ENCODE measurements at regions not wholly inside any gene's neighbourhood (a gene's known extent, or its start where the extent isn't known, plus 50 kb on each side); places are given as distances from the start of the nearest gene placed in this dataset.
"Not testable (repeated sequence)": the region's sequence is repeated elsewhere in the genome, so short reads cannot be mapped to it uniquely, and the experiment has no call there.

DNA sequence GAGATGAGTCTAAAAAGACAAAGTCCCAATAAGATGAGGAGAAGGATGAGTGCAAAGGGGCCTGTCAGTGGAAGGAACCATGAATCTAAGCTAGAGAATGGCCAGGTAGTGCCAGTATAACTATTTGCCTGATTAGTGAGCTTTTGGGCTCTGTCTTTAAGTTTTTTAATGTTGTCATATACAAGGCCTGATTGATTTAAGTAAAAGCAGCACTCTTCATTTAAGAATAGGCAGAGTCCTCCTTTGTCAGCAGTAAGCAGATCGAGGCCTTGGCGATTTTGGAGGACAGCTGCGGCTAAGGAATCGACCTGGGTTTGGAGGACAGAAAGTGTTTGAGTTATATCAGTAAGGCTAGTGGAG, 753.4 kb upstream of the ADGRB3 start:
- Histone ChIP-seq H3K27me3 (ENCODE audit: control insufficient read depth in 1 of 2, insufficient read depth in 2 of 2, low read length in 2 of 2) (no peaks in the 10 kb centered on the region), H3K4me1 (ENCODE audit: control insufficient read depth, insufficient read depth, low read length) (no peaks in the 10 kb centered on the region), H3K27ac (ENCODE audit: low read length) (no peak overlapping the region), H3K4me3 (ENCODE audit: low read length in 2 of 2) (no peak overlapping the region), H3K9me3 (ENCODE audit: control insufficient read depth in 2 of 2, low read length in 2 of 2) (no peaks in the 10 kb centered on the region), H3K36me3 (ENCODE audit: control insufficient read depth in 2 of 2, insufficient read depth in 2 of 2, low read length in 2 of 2) (no peaks in the 10 kb centered on the region), H3K9ac (ENCODE audit: low read length in 2 of 2) (no peak overlapping the region)

GRCh38 chr6:67880939-67881705, 754.0 kb upstream of the ADGRB3 start:
- Histone ChIP-seq H3K4me3 (ENCODE audit: low read length in 2 of 2) (no peak overlapping the region), H3K9me3 (ENCODE audit: control insufficient read depth in 2 of 2, low read length in 2 of 2) (no peaks in the 10 kb centered on the region), H3K9ac (ENCODE audit: low read length in 2 of 2) (no peak overlapping the region), H3K4me1 (ENCODE audit: control insufficient read depth, insufficient read depth, low read length) (no peaks in the 10 kb centered on the region), H3K27me3 (ENCODE audit: control insufficient read depth in 1 of 2, insufficient read depth in 2 of 2, low read length in 2 of 2) (no peaks in the 10 kb centered on the region), H3K36me3 (ENCODE audit: control insufficient read depth in 2 of 2, insufficient read depth in 2 of 2, low read length in 2 of 2) (no peaks in the 10 kb centered on the region), H3K27ac (ENCODE audit: low read length) (no peak overlapping the region)

DNA sequence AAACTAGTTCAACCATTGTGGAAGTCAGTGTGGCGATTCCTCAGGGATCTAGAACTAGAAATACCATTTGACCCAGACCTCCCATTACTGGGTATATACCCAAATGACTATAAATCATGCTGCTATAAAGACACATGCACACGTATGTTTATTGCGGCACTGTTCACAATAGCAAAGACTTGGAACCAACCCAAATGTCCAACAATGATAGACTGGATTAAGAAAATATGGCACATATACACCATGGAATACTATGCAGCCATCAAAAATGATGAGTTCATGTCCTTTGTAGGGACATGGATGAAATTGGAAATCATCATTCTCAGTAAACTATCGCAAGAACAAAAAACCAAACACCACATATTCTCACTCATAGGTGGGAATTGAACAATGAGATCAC, 754.7 kb upstream of the ADGRB3 start:
- H3K4me3 ChIP-seq (ENCODE audit: low read length in 2 of 2); H3K9ac ChIP-seq (ENCODE audit: low read length in 2 of 2); H3K9me3 ChIP-seq (ENCODE audit: control insufficient read depth in 2 of 2, low read length in 2 of 2); H3K4me1 ChIP-seq (ENCODE audit: control insufficient read depth, insufficient read depth, low read length); H3K27ac ChIP-seq (ENCODE audit: low read length); H3K27me3 ChIP-seq (ENCODE audit: control insufficient read depth in 1 of 2, insufficient read depth in 2 of 2, low read length in 2 of 2); H3K36me3 ChIP-seq (ENCODE audit: control insufficient read depth in 2 of 2, insufficient read depth in 2 of 2, low read length in 2 of 2): not testable (repeated sequence)

DNA sequence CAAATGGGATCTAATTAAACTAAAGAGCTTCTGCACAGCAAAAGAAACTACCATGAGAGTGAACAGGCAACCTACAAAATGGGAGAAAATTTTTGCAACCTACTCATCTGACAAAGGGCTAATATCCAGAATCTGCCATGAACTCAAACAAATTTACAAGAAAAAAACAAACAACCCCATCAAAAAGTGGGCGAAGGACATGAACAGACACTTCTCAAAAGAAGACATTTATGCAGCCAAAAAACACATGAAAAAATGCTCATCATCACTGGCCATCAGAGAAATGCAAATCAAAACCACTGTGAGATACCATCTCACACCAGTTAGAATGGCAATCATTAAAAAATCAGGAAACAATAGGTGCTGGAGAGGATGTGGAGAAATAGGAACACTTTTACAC, 755.2 kb upstream of the ADGRB3 start:
- not testable (repeated sequence) for H3K9me3 ChIP-seq (ENCODE audit: control insufficient read depth in 2 of 2, low read length in 2 of 2); H3K4me3 ChIP-seq (ENCODE audit: low read length in 2 of 2); H3K9ac ChIP-seq (ENCODE audit: low read length in 2 of 2); H3K36me3 ChIP-seq (ENCODE audit: control insufficient read depth in 2 of 2, insufficient read depth in 2 of 2, low read length in 2 of 2); H3K27ac ChIP-seq (ENCODE audit: low read length); H3K4me1 ChIP-seq (ENCODE audit: control insufficient read depth, insufficient read depth, low read length); H3K27me3 ChIP-seq (ENCODE audit: control insufficient read depth in 1 of 2, insufficient read depth in 2 of 2, low read length in 2 of 2)

- not testable (repeated sequence) for H3K9me3 ChIP-seq (ENCODE audit: control insufficient read depth in 2 of 2, low read length in 2 of 2); H3K4me1 ChIP-seq (ENCODE audit: control insufficient read depth, insufficient read depth, low read length); H3K27ac ChIP-seq (ENCODE audit: low read length); H3K4me3 ChIP-seq (ENCODE audit: low read length in 2 of 2); H3K9ac ChIP-seq (ENCODE audit: low read length in 2 of 2); H3K27me3 ChIP-seq (ENCODE audit: control insufficient read depth in 1 of 2, insufficient read depth in 2 of 2, low read length in 2 of 2); H3K36me3 ChIP-seq (ENCODE audit: control insufficient read depth in 2 of 2, insufficient read depth in 2 of 2, low read length in 2 of 2)
Measured at GRCh38 chr6:67879105-67879904, 755.8 kb upstream of the ADGRB3 start.

GRCh38 chr6:67878216-67878615, 756.9 kb upstream of the ADGRB3 start:
- H3K9me3 ChIP-seq (ENCODE audit: control insufficient read depth in 2 of 2, low read length in 2 of 2); H3K27ac ChIP-seq (ENCODE audit: low read length); H3K27me3 ChIP-seq (ENCODE audit: control insufficient read depth in 1 of 2, insufficient read depth in 2 of 2, low read length in 2 of 2); H3K4me3 ChIP-seq (ENCODE audit: low read length in 2 of 2); H3K4me1 ChIP-seq (ENCODE audit: control insufficient read depth, insufficient read depth, low read length); H3K9ac ChIP-seq (ENCODE audit: low read length in 2 of 2); H3K36me3 ChIP-seq (ENCODE audit: control insufficient read depth in 2 of 2, insufficient read depth in 2 of 2, low read length in 2 of 2): not testable (repeated sequence)

DNA sequence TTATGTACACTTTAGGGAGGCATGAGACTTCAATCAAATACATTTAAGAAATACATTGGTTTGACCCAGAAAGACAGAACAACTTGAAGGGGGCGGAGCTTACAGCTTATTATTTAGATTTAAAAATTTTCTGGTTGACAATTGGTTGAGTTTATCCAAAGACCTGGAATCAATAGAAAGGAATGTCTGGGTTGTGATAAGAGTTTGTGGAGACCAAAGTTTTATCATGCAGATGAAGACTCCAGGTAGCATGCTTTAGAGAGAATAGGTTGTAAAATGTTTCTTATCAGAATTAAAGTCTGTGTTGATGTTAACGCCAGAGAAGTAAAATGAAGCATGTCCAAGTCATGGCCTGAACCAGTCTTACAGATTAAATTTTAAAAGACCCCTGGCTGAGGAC, 757.8 kb upstream of the ADGRB3 start:
- H3K4me3 ChIP-seq (ENCODE audit: low read length in 2 of 2): no peak overlapping the region
- no peaks in the 10 kb centered on the region for H3K27me3 ChIP-seq (ENCODE audit: control insufficient read depth in 1 of 2, insufficient read depth in 2 of 2, low read length in 2 of 2)
- H3K27ac ChIP-seq (ENCODE audit: low read length): no peak overlapping the region
- H3K36me3 ChIP-seq (ENCODE audit: control insufficient read depth in 2 of 2, insufficient read depth in 2 of 2, low read length in 2 of 2): no peaks in the 10 kb centered on the region
- no peaks in the 10 kb centered on the region for H3K9me3 ChIP-seq (ENCODE audit: control insufficient read depth in 2 of 2, low read length in 2 of 2)
- H3K4me1 ChIP-seq (ENCODE audit: control insufficient read depth, insufficient read depth, low read length): no peaks in the 10 kb centered on the region
- no peak overlapping the region for H3K9ac ChIP-seq (ENCODE audit: low read length in 2 of 2)

GRCh38 chr6:67875877-67876383, 759.2 kb upstream of the ADGRB3 start:
- Histone ChIP-seq H3K27ac (ENCODE audit: low read length) (no peak overlapping the region), H3K4me3 (ENCODE audit: low read length in 2 of 2) (no peak overlapping the region), H3K36me3 (ENCODE audit: control insufficient read depth in 2 of 2, insufficient read depth in 2 of 2, low read length in 2 of 2) (no peaks in the 10 kb centered on the region), H3K9me3 (ENCODE audit: control insufficient read depth in 2 of 2, low read length in 2 of 2) (no peaks in the 10 kb centered on the region), H3K9ac (ENCODE audit: low read length in 2 of 2) (no peak overlapping the region), H3K27me3 (ENCODE audit: control insufficient read depth in 1 of 2, insufficient read depth in 2 of 2, low read length in 2 of 2) (no peaks in the 10 kb centered on the region), H3K4me1 (ENCODE audit: control insufficient read depth, insufficient read depth, low read length) (no peaks in the 10 kb centered on the region)

DNA sequence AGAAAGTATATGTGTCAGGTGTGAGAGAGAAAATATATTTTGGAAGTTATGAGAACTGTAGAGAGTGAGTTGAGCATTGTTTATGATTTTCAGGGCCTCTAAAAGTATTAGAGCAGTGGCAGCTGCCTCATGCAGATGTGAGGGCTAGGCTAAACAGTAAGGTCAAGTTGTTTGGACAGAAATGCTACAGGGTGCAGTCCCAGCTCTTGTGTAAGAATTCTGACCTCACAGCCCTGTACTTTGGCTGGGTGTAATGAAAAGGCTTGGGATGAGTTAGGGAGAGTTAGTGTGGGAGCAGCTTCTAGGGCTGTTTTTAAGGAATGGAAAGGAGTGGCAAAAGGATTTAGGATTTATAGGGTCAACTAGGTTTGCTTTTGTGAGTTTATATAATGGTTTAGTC, 764.8 kb upstream of the ADGRB3 start:
- H3K27ac ChIP-seq (ENCODE audit: low read length): no peak overlapping the region

DNA sequence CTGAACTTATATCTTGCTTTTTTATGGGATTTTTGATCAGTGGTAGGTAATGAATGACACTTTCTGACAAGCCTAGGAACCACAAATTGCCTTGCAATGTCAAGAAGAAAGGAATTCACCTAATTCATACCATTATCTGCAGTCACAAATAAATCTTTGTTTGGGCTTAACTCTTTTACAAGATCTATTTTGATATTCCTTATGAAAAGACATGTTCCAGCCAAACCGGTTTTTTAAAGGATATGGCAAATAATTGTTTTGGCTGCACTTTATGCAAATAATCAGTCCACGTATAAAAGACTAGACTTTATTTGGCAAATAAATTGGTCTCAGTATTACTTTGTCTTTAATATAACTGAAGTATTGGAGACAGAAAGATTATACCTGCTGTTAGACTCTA, 771.7 kb upstream of the ADGRB3 start:
- Histone ChIP-seq H3K9ac (ENCODE audit: low read length in 2 of 2) (no peak overlapping the region), H3K4me3 (ENCODE audit: low read length in 2 of 2) (no peak overlapping the region), H3K27ac (ENCODE audit: low read length) (no peak overlapping the region), H3K9me3 (ENCODE audit: control insufficient read depth in 2 of 2, low read length in 2 of 2) (no peaks in the 10 kb centered on the region), H3K36me3 (ENCODE audit: control insufficient read depth in 2 of 2, insufficient read depth in 2 of 2, low read length in 2 of 2) (no peaks in the 10 kb centered on the region), H3K4me1 (ENCODE audit: control insufficient read depth, insufficient read depth, low read length) (no peaks in the 10 kb centered on the region), H3K27me3 (ENCODE audit: control insufficient read depth in 1 of 2, insufficient read depth in 2 of 2, low read length in 2 of 2) (no peaks in the 10 kb centered on the region)

More for the DNA sequence above, 764.8 kb upstream of the ADGRB3 start:
- H3K4me1 ChIP-seq (ENCODE audit: control insufficient read depth, insufficient read depth, low read length): no peaks in the 10 kb centered on the region
- H3K27me3 ChIP-seq (ENCODE audit: control insufficient read depth in 1 of 2, insufficient read depth in 2 of 2, low read length in 2 of 2): no peaks in the 10 kb centered on the region
- no peaks in the 10 kb centered on the region for H3K36me3 ChIP-seq (ENCODE audit: control insufficient read depth in 2 of 2, insufficient read depth in 2 of 2, low read length in 2 of 2)
- no peak overlapping the region for H3K9ac ChIP-seq (ENCODE audit: low read length in 2 of 2)
- no peak overlapping the region for H3K4me3 ChIP-seq (ENCODE audit: low read length in 2 of 2)
- no peaks in the 10 kb centered on the region for H3K9me3 ChIP-seq (ENCODE audit: control insufficient read depth in 2 of 2, low read length in 2 of 2)

- Histone ChIP-seq H3K9me3 (ENCODE audit: control insufficient read depth in 2 of 2, low read length in 2 of 2) (no peaks in the 10 kb centered on the region), H3K36me3 (ENCODE audit: control insufficient read depth in 2 of 2, insufficient read depth in 2 of 2, low read length in 2 of 2) (no peaks in the 10 kb centered on the region), H3K9ac (ENCODE audit: low read length in 2 of 2) (no peak overlapping the region)
Measured at GRCh38 chr6:67854098-67854497, 781.0 kb upstream of the ADGRB3 start.

More at GRCh38 chr6:67854098-67854497, 781.0 kb upstream of the ADGRB3 start:
- Histone ChIP-seq H3K4me1 (ENCODE audit: control insufficient read depth, insufficient read depth, low read length) (no peaks in the 10 kb centered on the region), H3K4me3 (ENCODE audit: low read length in 2 of 2) (no peak overlapping the region), H3K27ac (ENCODE audit: low read length) (no peak overlapping the region), H3K27me3 (ENCODE audit: control insufficient read depth in 1 of 2, insufficient read depth in 2 of 2, low read length in 2 of 2) (no peaks in the 10 kb centered on the region)
